Testis (tissue), 2 donors: ENCODE measurements at regions not wholly inside any gene's neighbourhood (a gene's known extent, or its start where the extent isn't known, plus 50 kb on each side); places are given as distances from the start of the nearest gene placed in this dataset.
"Not testable (repeated sequence)": the region's sequence is repeated elsewhere in the genome, so short reads cannot be mapped to it uniquely, and the experiment has no call there.

ENCODE experiments used
- DNase-seq: peaks from one replicate; pipeline ENCODE4 v3.0.0-alpha.2; 2019
- H3K27ac ChIP-seq, 2 donors: fragments of 200-600 bp; sonication (generic); one replicate each; pipeline ENCODE4 v1.5.1; 2019
- H3K27me3 ChIP-seq: fragments of 200-600 bp; sonication (generic); one replicate; pipeline ENCODE4 v1.5.1; 2019
- H3K36me3 ChIP-seq: fragments of 200-600 bp; sonication (generic); one replicate; pipeline ENCODE4 v1.5.1; 2017; ENCODE audit warnings: low read depth; ENCODE audit errors: missing control alignments
- H3K4me1 ChIP-seq: fragments of 200-600 bp; sonication (generic); one replicate; pipeline ENCODE4 v1.5.1; 2019
- H3K4me3 ChIP-seq, 2 donors: fragments of 200-600 bp; sonication (generic); one replicate each; pipeline ENCODE4 v1.5.1; 2017 to 2019
- H3K9me3 ChIP-seq: fragments of 200-600 bp; sonication (generic); one replicate; pipeline ENCODE4 v1.5.1; 2017
- POLR2A ChIP-seq: fragments of 450-650 bp; IDR thresholded peaks from one replicate; pipeline ENCODE4 v1.6.1; 2017; ENCODE audit warnings: antibody characterized with exemption, mild to moderate bottlenecking, moderate library complexity
- WGBS, 2 donors: methylation state at CpG; one replicate each; pipeline ENCODE4 v1.1.5; 2018; 5-methylcytosine and 5-hydroxymethylcytosine counted together
- intact Hi-C: fragments of 100-400 bp; cut with DNase I; formaldehyde crosslinking; loops from one replicate; pipeline ENCODE4 v1.15.1; 2023; ENCODE audit warnings: low total_unique reads
- TF ChIP-seq, protein P1 (sequence below), 3 experiments: fragments of 450-650 bp in 2 of 3; fragments of 200-600 bp in 1 of 3; sonication (generic) in 1 of 3; IDR thresholded peaks; one replicate each; pipeline ENCODE4 v1.5.1; 2016 to 2019; ENCODE audit warnings: antibody characterized with exemption in 3 of 3, mild to moderate bottlenecking in 2 of 3, moderate library complexity in 1 of 3

GRCh38 chr3:61422945-61423673, 138.3 kb upstream of the PTPRG start:
- Histone ChIP-seq H3K4me3 (no peak overlapping the region), H3K27me3 (no peaks in the 10 kb centered on the region), H3K36me3 (no peaks in the 10 kb centered on the region), H3K9me3 (no peaks in the 10 kb centered on the region), H3K27ac (no peak overlapping the region), H3K4me1 (no peaks in the 10 kb centered on the region)
- intact Hi-C loops = no loop called here
- WGBS, 2 donors = 50 to 63% methylated on average over 1 of the region's 1 CpG
- no peak for DNase-seq
- no peak for TF ChIP-seq POLR2A
- TF ChIP-seq, protein P1, sequence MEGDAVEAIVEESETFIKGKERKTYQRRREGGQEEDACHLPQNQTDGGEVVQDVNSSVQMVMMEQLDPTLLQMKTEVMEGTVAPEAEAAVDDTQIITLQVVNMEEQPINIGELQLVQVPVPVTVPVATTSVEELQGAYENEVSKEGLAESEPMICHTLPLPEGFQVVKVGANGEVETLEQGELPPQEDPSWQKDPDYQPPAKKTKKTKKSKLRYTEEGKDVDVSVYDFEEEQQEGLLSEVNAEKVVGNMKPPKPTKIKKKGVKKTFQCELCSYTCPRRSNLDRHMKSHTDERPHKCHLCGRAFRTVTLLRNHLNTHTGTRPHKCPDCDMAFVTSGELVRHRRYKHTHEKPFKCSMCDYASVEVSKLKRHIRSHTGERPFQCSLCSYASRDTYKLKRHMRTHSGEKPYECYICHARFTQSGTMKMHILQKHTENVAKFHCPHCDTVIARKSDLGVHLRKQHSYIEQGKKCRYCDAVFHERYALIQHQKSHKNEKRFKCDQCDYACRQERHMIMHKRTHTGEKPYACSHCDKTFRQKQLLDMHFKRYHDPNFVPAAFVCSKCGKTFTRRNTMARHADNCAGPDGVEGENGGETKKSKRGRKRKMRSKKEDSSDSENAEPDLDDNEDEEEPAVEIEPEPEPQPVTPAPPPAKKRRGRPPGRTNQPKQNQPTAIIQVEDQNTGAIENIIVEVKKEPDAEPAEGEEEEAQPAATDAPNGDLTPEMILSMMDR (IDR thresholded peaks at IDR 0.05) = no peak

GRCh38 chr3:61425356-61425755, 136.0 kb upstream of the PTPRG start:
- no peak for DNase-seq
- Histone ChIP-seq H3K27ac (no peak overlapping the region), H3K36me3 (no peaks in the 10 kb centered on the region), H3K4me3 (no peak overlapping the region), H3K4me1 (no peaks in the 10 kb centered on the region), H3K27me3 (no peaks in the 10 kb centered on the region), H3K9me3 (no peaks in the 10 kb centered on the region)
- WGBS, 2 donors = 92 to 93% methylated on average over 4 of the region's 4 CpGs
- TF ChIP-seq, protein P1 (IDR thresholded peaks at IDR 0.05) = no peak
- TF ChIP-seq POLR2A = no peak
- intact Hi-C loops = no loop called here

GRCh38 chr3:61429106-61429505, 132.3 kb upstream of the PTPRG start:
- Histone ChIP-seq H3K4me3 (peak overlapping the region; percentile 24 to 37), H3K36me3 (no peaks in the 10 kb centered on the region), H3K4me1 (no peaks in the 10 kb centered on the region), H3K27ac (no peak overlapping the region), H3K9me3 (no peaks in the 10 kb centered on the region), H3K27me3 (no peaks in the 10 kb centered on the region)
- TF ChIP-seq, protein P1 (IDR thresholded peaks at IDR 0.05) = no peak
- no peak for TF ChIP-seq POLR2A
- intact Hi-C loops = no loop called here
- 61 to 67% methylated on average over 12 of the region's 12 CpGs for WGBS, 2 donors
- DNase-seq = peak; percentile 17

GRCh38 chr3:61434901-61435300, 126.5 kb upstream of the PTPRG start:
- peak; percentile 33 for DNase-seq
- H3K4me3 ChIP-seq = peak overlapping the region in 1 of 2 donors; percentile 26
- intact Hi-C loops, H3K36me3 ChIP-seq, H3K27me3 ChIP-seq, H3K4me1 ChIP-seq, H3K27ac ChIP-seq, H3K9me3 ChIP-seq: not testable (repeated sequence)
- WGBS, 2 donors = 79% methylated on average over 20 of the region's 28 CpGs; no CpG with 5 or more reads in 1 of the 2 donors

DNA sequence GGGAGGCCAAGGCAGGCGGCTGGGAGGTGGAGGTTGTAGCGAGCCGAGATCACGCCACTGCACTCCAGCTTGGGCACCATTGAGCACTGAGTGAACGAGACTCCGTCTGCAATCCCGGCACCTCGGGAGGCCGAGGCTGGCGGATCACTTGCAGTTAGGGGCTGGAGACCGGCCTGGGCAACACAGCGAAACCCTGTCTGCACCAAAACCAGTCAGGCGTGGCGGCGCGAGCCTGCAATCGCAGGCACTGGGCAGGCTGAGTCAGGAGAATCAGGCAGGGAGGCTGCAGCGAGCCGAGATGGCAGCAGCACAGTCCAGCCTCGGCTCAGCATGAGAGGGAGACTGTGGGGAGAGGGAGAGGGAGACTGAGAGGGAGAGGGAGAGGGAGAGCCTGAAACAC, 126.0 kb upstream of the PTPRG start:
- 46 to 66% methylated on average over 8 to 9 of the region's 20 CpGs for WGBS, 2 donors
- H3K36me3 ChIP-seq, H3K27me3 ChIP-seq, intact Hi-C loops, H3K27ac ChIP-seq, H3K4me1 ChIP-seq, H3K9me3 ChIP-seq, DNase-seq: not testable (repeated sequence)
- H3K4me3 ChIP-seq = peak overlapping the region in 1 of 2 donors; percentile 26
